BJ (cell line): ENCODE measurements at regions not wholly inside any gene's neighbourhood (a gene's known extent, or its start where the extent isn't known, plus 50 kb on each side); places are given as distances from the start of the nearest gene placed in this dataset.

Source experiments
- CTCF ChIA-PET: fragments of 350-600 bp; formaldehyde crosslinking; extraction: SDS; loops from one replicate; lab custom pipeline; 2021; ENCODE audit warnings: antibody characterized with exemption, inconsistent platforms; lab: Yijun Ruan, JAX
- POLR2A ChIA-PET: fragments of 300-600 bp; sonication (Branson Sonifier 250); formaldehyde crosslinking; extraction: SDS; loops from one replicate; lab custom pipeline; 2021; ENCODE audit warnings: antibody characterized with exemption; lab: Charles Lee
- DNase-seq: peaks from one replicate; pipeline ENCODE4 v3.0.0-alpha.2; 2011; ENCODE audit warnings: low read depth
- H3K27me3 ChIP-seq: 2 replicates; pipeline ENCODE4 v1.6.0; 2011; ENCODE audit warnings: low read length; ENCODE audit not compliant: control insufficient read depth, insufficient read depth
- H3K36me3 ChIP-seq: 2 replicates; pipeline ENCODE4 v1.5.1; 2011; ENCODE audit warnings: low read length; ENCODE audit not compliant: control insufficient read depth, insufficient read depth
- H3K4me3 ChIP-seq: 2 replicates; pipeline ENCODE4 v1.5.1; 2011; ENCODE audit warnings: low read depth, mild to moderate bottlenecking, control low read depth, low read length
- CTCF ChIP-seq: IDR thresholded peaks from 2 replicates; pipeline ENCODE4 v1.5.1; 2011; ENCODE audit warnings: low read depth, mild to moderate bottlenecking, control low read depth, inconsistent platforms, low read length, moderate library complexity; ENCODE audit not compliant: insufficient read depth

DNA sequence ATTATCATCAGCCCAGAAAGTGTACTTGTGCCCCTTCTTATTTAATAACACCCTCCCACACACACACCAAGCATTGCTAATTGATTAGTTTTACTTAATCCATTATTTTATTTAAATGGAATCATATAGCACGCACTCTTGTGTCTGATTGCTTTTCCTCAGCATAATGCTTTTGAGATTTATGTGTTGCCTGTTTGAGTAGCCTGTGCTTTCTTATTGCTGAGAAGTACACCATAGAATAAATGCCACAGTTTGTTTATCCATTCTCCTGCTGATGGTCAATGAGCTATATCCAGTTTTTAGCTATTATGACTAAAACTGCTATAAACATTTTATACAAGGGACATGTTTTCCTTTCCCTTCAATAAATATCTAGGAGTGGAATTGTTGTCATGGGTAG lies 409.9 kb upstream of the PDE3A start:
- Histone ChIP-seq H3K27me3 (no peaks in the 10 kb centered on the region), H3K4me3 (no peak overlapping the region), H3K36me3 (no peaks in the 10 kb centered on the region)
- no peak for DNase-seq
- POLR2A ChIA-PET: no interaction called here
- CTCF ChIA-PET: no interaction called here
- no peak for TF ChIP-seq CTCF

DNA sequence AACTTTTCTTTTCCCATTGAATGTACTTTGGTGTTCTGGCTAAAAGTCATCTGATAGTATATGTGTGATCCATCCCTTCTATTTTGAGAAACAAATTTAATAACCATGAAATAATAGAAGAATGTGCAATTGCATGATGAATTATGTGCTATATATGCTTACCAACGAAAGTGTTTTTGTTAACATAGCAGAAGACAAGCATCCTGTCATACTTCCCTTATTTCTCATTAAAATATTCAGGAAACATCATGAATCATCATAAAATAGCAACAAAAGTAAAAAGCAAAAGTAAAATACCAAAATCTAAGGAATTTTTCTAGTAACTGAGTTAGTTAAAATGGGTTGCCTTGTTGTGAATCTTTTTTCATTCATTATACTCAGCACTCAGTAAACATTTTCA lies 409.0 kb upstream of the PDE3A start:
- ChIA-PET CTCF (interaction anchor here (0.7 kb wide), 1 partner anchor 199 kb away, joined by 3 read pairs; no protein-coding TSS in a partner anchor), POLR2A (no interaction called here)
- Histone ChIP-seq H3K27me3 (no peaks in the 10 kb centered on the region), H3K4me3 (no peak overlapping the region), H3K36me3 (no peaks in the 10 kb centered on the region)
- no peak for DNase-seq
- no peak for TF ChIP-seq CTCF

DNA sequence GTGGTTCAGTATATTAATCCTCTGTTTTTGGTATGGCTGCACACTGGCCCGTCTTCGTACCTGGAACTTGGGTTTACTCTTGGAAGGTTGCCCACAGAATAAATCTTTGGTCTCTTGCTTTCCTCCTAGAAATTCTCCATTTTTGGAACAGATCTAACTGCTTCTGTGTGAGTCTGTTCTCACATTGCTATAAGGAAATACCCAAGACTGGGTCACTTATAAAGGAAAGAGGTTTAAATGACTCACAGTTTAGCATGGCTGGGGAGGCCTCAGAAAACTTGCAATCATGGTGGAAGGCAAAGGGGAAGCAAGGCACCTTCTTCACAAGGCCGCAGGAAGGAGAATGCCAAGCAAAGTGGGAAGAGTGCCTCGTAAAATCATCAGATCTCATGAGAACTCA lies 407.8 kb upstream of the PDE3A start:
- POLR2A ChIA-PET: no interaction called here
- TF ChIP-seq CTCF: no peak
- H3K27me3 ChIP-seq: no peaks in the 10 kb centered on the region
- H3K36me3 ChIP-seq: no peaks in the 10 kb centered on the region
- no peak overlapping the region for H3K4me3 ChIP-seq
- CTCF ChIA-PET: no interaction called here
- DNase-seq: no peak

DNA sequence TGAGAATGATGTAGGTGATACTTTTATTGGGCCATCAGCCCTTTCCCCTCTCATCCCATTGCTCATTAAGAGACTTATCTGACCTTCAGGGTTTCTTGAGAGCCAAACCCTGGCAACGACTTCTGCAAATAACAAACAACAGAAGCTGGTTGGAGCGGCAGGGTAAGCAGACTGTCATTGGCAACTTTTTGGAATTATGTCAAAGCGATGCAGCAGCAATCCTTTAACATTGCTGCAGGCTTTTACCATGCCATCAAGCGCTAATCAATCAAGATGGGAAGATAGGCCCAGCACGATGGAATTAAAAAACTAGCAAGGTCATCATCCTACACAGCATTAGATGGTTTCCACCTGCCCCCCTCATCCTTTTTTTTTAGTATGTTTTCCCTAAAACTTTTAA lies 406.1 kb upstream of the PDE3A start:
- no peak for DNase-seq
- TF ChIP-seq CTCF: no peak
- CTCF ChIA-PET: no interaction called here

GRCh38 chr12:19963972-19964371 lies 404.4 kb upstream of the PDE3A start:
- no peak for TF ChIP-seq CTCF
- H3K4me3 ChIP-seq: no peak overlapping the region
- ChIA-PET CTCF (interaction anchor here (0.5 to 1.5 kb wide), 2 partner anchors 10 to 140 kb away, joined by 3 read pairs; no protein-coding TSS in a partner anchor), POLR2A (no interaction called here)
- no peaks in the 10 kb centered on the region for H3K27me3 ChIP-seq
- no peak for DNase-seq
- no peaks in the 10 kb centered on the region for H3K36me3 ChIP-seq

More for the DNA sequence above, 406.1 kb upstream of the PDE3A start:
- Histone ChIP-seq H3K36me3 (no peaks in the 10 kb centered on the region), H3K27me3 (no peaks in the 10 kb centered on the region), H3K4me3 (no peak overlapping the region)
- POLR2A ChIA-PET: no interaction called here
